MM.1S (cell line): ENCODE measurements at regions not wholly inside any gene's neighbourhood (a gene's known extent, or its start where the extent isn't known, plus 50 kb on each side); places are given as distances from the start of the nearest gene placed in this dataset.

ENCODE experiments used
- EZH2 ChIP-seq: fragments of 300-600 bp; sonication (generic); optimal IDR thresholded peaks from 2 replicates; pipeline ENCODE3; 2017; ENCODE audit warnings: low read depth, mild to moderate bottlenecking, antibody characterized with exemption, low read length, mixed read lengths
- TF ChIP-seq, protein P1 (sequence below): fragments of 300-600 bp; sonication (generic); IDR thresholded peaks from 2 replicates; pipeline ENCODE4 v1.5.1; 2016; ENCODE audit warnings: antibody characterized with exemption, low read length, mixed read lengths

DNA sequence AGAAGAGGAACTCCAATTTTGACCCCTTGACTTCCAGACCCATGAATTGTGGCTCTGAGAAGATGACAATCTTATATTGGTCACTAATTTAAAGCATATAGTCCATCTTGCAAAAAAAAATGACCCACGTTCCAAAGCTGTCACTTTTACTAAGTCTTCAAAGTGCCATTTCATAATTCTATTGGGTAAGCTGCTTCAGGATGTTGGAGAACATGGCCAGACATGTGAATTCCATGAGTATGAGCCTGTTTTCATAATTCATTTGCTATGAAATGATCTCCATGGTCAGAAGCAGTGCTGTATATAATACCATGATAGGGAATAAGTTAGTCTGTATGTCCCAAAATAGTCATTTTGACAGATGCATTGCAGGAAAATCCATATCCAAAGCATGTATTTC, 1787.3 kb downstream of the SLITRK5 start:
- no peak for TF ChIP-seq EZH2
- TF ChIP-seq, protein P1, sequence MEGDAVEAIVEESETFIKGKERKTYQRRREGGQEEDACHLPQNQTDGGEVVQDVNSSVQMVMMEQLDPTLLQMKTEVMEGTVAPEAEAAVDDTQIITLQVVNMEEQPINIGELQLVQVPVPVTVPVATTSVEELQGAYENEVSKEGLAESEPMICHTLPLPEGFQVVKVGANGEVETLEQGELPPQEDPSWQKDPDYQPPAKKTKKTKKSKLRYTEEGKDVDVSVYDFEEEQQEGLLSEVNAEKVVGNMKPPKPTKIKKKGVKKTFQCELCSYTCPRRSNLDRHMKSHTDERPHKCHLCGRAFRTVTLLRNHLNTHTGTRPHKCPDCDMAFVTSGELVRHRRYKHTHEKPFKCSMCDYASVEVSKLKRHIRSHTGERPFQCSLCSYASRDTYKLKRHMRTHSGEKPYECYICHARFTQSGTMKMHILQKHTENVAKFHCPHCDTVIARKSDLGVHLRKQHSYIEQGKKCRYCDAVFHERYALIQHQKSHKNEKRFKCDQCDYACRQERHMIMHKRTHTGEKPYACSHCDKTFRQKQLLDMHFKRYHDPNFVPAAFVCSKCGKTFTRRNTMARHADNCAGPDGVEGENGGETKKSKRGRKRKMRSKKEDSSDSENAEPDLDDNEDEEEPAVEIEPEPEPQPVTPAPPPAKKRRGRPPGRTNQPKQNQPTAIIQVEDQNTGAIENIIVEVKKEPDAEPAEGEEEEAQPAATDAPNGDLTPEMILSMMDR, result no peak
